ENCODE measurements at regions not wholly inside any gene's neighbourhood (a gene's known extent, or its start where the extent isn't known, plus 50 kb on each side); places are given as distances from the start of the nearest gene placed in this dataset.

GRCh38 chr18:8942021-8942908, 160.2 kb upstream of the NDUFV2 start:
- peaks cover 37% of the 10 kb centered on the region for H3K4me1 Mint-ChIP-seq (ENCODE audit: low read depth, unreplicated experiment)
- H3K27ac Mint-ChIP-seq (ENCODE audit: unreplicated experiment): no peak overlapping the region
- TF ChIP-seq EZH2 (IDR thresholded peaks at IDR 0.05; ENCODE audit: insufficient read depth, low read length): no peak
- TF ChIP-seq CTCF (IDR thresholded peaks at IDR 0.05; ENCODE audit: insufficient read depth, low read depth, low read length): no peak
- peaks cover 5% of the 10 kb centered on the region for H3K36me3 Mint-ChIP-seq (ENCODE audit: low read depth, unreplicated experiment)
- H3K36me3 ChIP-seq (ENCODE audit: insufficient read depth, low read length): no peaks in the 10 kb centered on the region
- no peak overlapping the region for H3K4me2 ChIP-seq (ENCODE audit: low read length)
- H3K9me3 Mint-ChIP-seq (ENCODE audit: unreplicated experiment): peaks cover 10% of the 10 kb centered on the region
- H3K9me3 ChIP-seq (ENCODE audit: insufficient read depth, low read depth, low read length): peaks cover 5% of the 10 kb centered on the region
- FAIRE-seq (no peak), DNase-seq (ENCODE audit: low read depth) (peak; percentile 31)
- no peaks in the 10 kb centered on the region for H3K79me2 ChIP-seq (ENCODE audit: insufficient read depth, low read length)
- H3K4me3 Mint-ChIP-seq (ENCODE audit: unreplicated experiment): no peak overlapping the region
- H3K4me1 ChIP-seq (ENCODE audit: insufficient read depth, low read length): peaks cover 32% of the 10 kb centered on the region
- no peak overlapping the region for H2AFZ ChIP-seq (ENCODE audit: low read depth, low read length)
- H3K4me3 ChIP-seq (ENCODE audit: insufficient read depth, low read depth, low read length): no peak overlapping the region
- no peak overlapping the region for H3K27ac ChIP-seq (ENCODE audit: low read depth, low read length)
- H3K27me3 Mint-ChIP-seq (ENCODE audit: low read depth, unreplicated experiment): no peaks in the 10 kb centered on the region
- H4K20me1 ChIP-seq (ENCODE audit: insufficient read depth, low read length): no peaks in the 10 kb centered on the region
- no peak overlapping the region for H3K9ac ChIP-seq (ENCODE audit: low read length)
- H3K27me3 ChIP-seq (ENCODE audit: insufficient read depth, low read length): no peaks in the 10 kb centered on the region

- peaks cover 5% of the 10 kb centered on the region for H3K36me3 Mint-ChIP-seq (ENCODE audit: low read depth, unreplicated experiment)
- Histone ChIP-seq H3K79me2 (ENCODE audit: insufficient read depth, low read length) (no peaks in the 10 kb centered on the region), H3K4me3 (ENCODE audit: insufficient read depth, low read depth, low read length) (no peak overlapping the region), H3K4me1 (ENCODE audit: insufficient read depth, low read length) (peaks cover 38% of the 10 kb centered on the region), H4K20me1 (ENCODE audit: insufficient read depth, low read length) (no peaks in the 10 kb centered on the region), H3K9me3 (ENCODE audit: insufficient read depth, low read depth, low read length) (peaks cover 5% of the 10 kb centered on the region), H2AFZ (ENCODE audit: low read depth, low read length) (no peak overlapping the region), H3K9ac (ENCODE audit: low read length) (no peak overlapping the region), H3K36me3 (ENCODE audit: insufficient read depth, low read length) (no peaks in the 10 kb centered on the region), H3K27me3 (ENCODE audit: insufficient read depth, low read length) (no peaks in the 10 kb centered on the region), H3K27ac (ENCODE audit: low read depth, low read length) (peak overlapping the region; percentile 31), H3K4me2 (ENCODE audit: low read length) (no peak overlapping the region)
- no peak overlapping the region for H3K4me3 Mint-ChIP-seq (ENCODE audit: unreplicated experiment)
- DNase-seq (ENCODE audit: low read depth) (peak; percentile 31), FAIRE-seq (no peak)
- H3K27ac Mint-ChIP-seq (ENCODE audit: unreplicated experiment): peak overlapping the region; percentile 34
- peaks cover 12% of the 10 kb centered on the region for H3K9me3 Mint-ChIP-seq (ENCODE audit: unreplicated experiment)
- no peaks in the 10 kb centered on the region for H3K27me3 Mint-ChIP-seq (ENCODE audit: low read depth, unreplicated experiment)
- peaks cover 32% of the 10 kb centered on the region for H3K4me1 Mint-ChIP-seq (ENCODE audit: low read depth, unreplicated experiment)
- TF ChIP-seq CTCF (IDR thresholded peaks at IDR 0.05; ENCODE audit: insufficient read depth, low read depth, low read length): no peak
- TF ChIP-seq EZH2 (IDR thresholded peaks at IDR 0.05; ENCODE audit: insufficient read depth, low read length): no peak
Measured at GRCh38 chr18:8942909-8943545, 159.5 kb upstream of the NDUFV2 start.
